ENCODE measurements at regions not wholly inside any gene's neighbourhood (a gene's known extent, or its start where the extent isn't known, plus 50 kb on each side); places are given as distances from the start of the nearest gene placed in this dataset.

- no peaks in the 10 kb centered on the region for H3K27me3 ChIP-seq (ENCODE audit: control insufficient read depth, insufficient read depth, low read length)
- H3K27ac ChIP-seq (ENCODE audit: low read length) = no peak overlapping the region
- no peak overlapping the region for H3K4me3 ChIP-seq (ENCODE audit: low read length)
- 80% methylated on average over 1 of the region's 3 CpGs for WGBS (ENCODE audit: insufficient coverage)
- H3K36me3 ChIP-seq (ENCODE audit: control insufficient read depth, insufficient read depth, low read length) = no peaks in the 10 kb centered on the region
- H3K4me1 ChIP-seq (ENCODE audit: control insufficient read depth, insufficient read depth, low read length) = no peaks in the 10 kb centered on the region
- no peaks in the 10 kb centered on the region for H3K9me3 ChIP-seq (replicated peaks; ENCODE audit: control insufficient read depth, low read depth, low read length)
- no peak for DNase-seq
These were observed 375.3 kb downstream of the DUSP10 start for GRCh38 chr1:221366495-221367110.

GRCh38 chr1:221371705-221372104, 370.2 kb downstream of the DUSP10 start:
- H3K4me3 ChIP-seq (ENCODE audit: low read length) = no peak overlapping the region
- WGBS (ENCODE audit: insufficient coverage) = 44% methylated on average over 2 of the region's 3 CpGs
- no peaks in the 10 kb centered on the region for H3K36me3 ChIP-seq (ENCODE audit: control insufficient read depth, insufficient read depth, low read length)
- H3K4me1 ChIP-seq (ENCODE audit: control insufficient read depth, insufficient read depth, low read length) = no peaks in the 10 kb centered on the region
- no peaks in the 10 kb centered on the region for H3K27me3 ChIP-seq (ENCODE audit: control insufficient read depth, insufficient read depth, low read length)
- DNase-seq = no peak
- no peak overlapping the region for H3K27ac ChIP-seq (ENCODE audit: low read length)
- no peaks in the 10 kb centered on the region for H3K9me3 ChIP-seq (replicated peaks; ENCODE audit: control insufficient read depth, low read depth, low read length)

- Histone ChIP-seq H3K36me3 (ENCODE audit: control insufficient read depth, insufficient read depth, low read length) (no peaks in the 10 kb centered on the region), H3K27ac (ENCODE audit: low read length) (no peak overlapping the region), H3K27me3 (ENCODE audit: control insufficient read depth, insufficient read depth, low read length) (no peaks in the 10 kb centered on the region), H3K9me3 (replicated peaks; ENCODE audit: control insufficient read depth, low read depth, low read length) (no peaks in the 10 kb centered on the region), H3K4me1 (ENCODE audit: control insufficient read depth, insufficient read depth, low read length) (no peaks in the 10 kb centered on the region), H3K4me3 (ENCODE audit: low read length) (no peak overlapping the region)
- DNase-seq = no peak
- no CpG with 5 or more reads among the region's 1 CpG for WGBS (ENCODE audit: insufficient coverage)
These were observed 368.1 kb downstream of the DUSP10 start for GRCh38 chr1:221373795-221374194.

- Histone ChIP-seq H3K4me1 (ENCODE audit: control insufficient read depth, insufficient read depth, low read length) (no peaks in the 10 kb centered on the region), H3K27me3 (ENCODE audit: control insufficient read depth, insufficient read depth, low read length) (no peaks in the 10 kb centered on the region), H3K27ac (ENCODE audit: low read length) (no peak overlapping the region), H3K4me3 (ENCODE audit: low read length) (no peak overlapping the region), H3K36me3 (ENCODE audit: control insufficient read depth, insufficient read depth, low read length) (no peaks in the 10 kb centered on the region), H3K9me3 (replicated peaks; ENCODE audit: control insufficient read depth, low read depth, low read length) (no peaks in the 10 kb centered on the region)
- 62% methylated on average over 4 of the region's 5 CpGs for WGBS (ENCODE audit: insufficient coverage)
- no peak for DNase-seq
These were observed 365.6 kb downstream of the DUSP10 start for GRCh38 chr1:221376286-221376685.

GRCh38 chr1:221381910-221382623, 359.8 kb downstream of the DUSP10 start:
- Histone ChIP-seq H3K27ac (ENCODE audit: low read length) (no peak overlapping the region), H3K27me3 (ENCODE audit: control insufficient read depth, insufficient read depth, low read length) (no peaks in the 10 kb centered on the region), H3K4me3 (ENCODE audit: low read length) (no peak overlapping the region), H3K4me1 (ENCODE audit: control insufficient read depth, insufficient read depth, low read length) (no peaks in the 10 kb centered on the region), H3K36me3 (ENCODE audit: control insufficient read depth, insufficient read depth, low read length) (no peaks in the 10 kb centered on the region), H3K9me3 (replicated peaks; ENCODE audit: control insufficient read depth, low read depth, low read length) (no peaks in the 10 kb centered on the region)
- no CpG with 5 or more reads among the region's 3 CpGs for WGBS (ENCODE audit: insufficient coverage)
- no peak for DNase-seq

GRCh38 chr1:221392453-221392852, 349.4 kb downstream of the DUSP10 start:
- Histone ChIP-seq H3K4me1 (ENCODE audit: control insufficient read depth, insufficient read depth, low read length) (no peaks in the 10 kb centered on the region), H3K4me3 (ENCODE audit: low read length) (no peak overlapping the region), H3K27me3 (ENCODE audit: control insufficient read depth, insufficient read depth, low read length) (no peaks in the 10 kb centered on the region), H3K36me3 (ENCODE audit: control insufficient read depth, insufficient read depth, low read length) (no peaks in the 10 kb centered on the region), H3K9me3 (replicated peaks; ENCODE audit: control insufficient read depth, low read depth, low read length) (peaks cover 4% of the 10 kb centered on the region), H3K27ac (ENCODE audit: low read length) (no peak overlapping the region)
- WGBS (ENCODE audit: insufficient coverage) = no CpG with 5 or more reads among the region's 1 CpG
- DNase-seq = peak; percentile 7

- WGBS (ENCODE audit: insufficient coverage) = 52% methylated on average over 4 of the region's 6 CpGs
- Histone ChIP-seq H3K4me3 (ENCODE audit: low read length) (no peak overlapping the region), H3K27ac (ENCODE audit: low read length) (peak overlapping the region; percentile 31), H3K9me3 (replicated peaks; ENCODE audit: control insufficient read depth, low read depth, low read length) (no peaks in the 10 kb centered on the region), H3K36me3 (ENCODE audit: control insufficient read depth, insufficient read depth, low read length) (no peaks in the 10 kb centered on the region), H3K27me3 (ENCODE audit: control insufficient read depth, insufficient read depth, low read length) (no peaks in the 10 kb centered on the region), H3K4me1 (ENCODE audit: control insufficient read depth, insufficient read depth, low read length) (no peaks in the 10 kb centered on the region)
- DNase-seq = peak; percentile 65
These were observed 347.8 kb downstream of the DUSP10 start for GRCh38 chr1:221394011-221394544.

- H3K27ac ChIP-seq (ENCODE audit: low read length) = no peak overlapping the region
- DNase-seq = no peak
- H3K27me3 ChIP-seq (ENCODE audit: control insufficient read depth, insufficient read depth, low read length) = no peaks in the 10 kb centered on the region
- no peak overlapping the region for H3K4me3 ChIP-seq (ENCODE audit: low read length)
- WGBS (ENCODE audit: insufficient coverage) = 80% methylated on average over 1 of the region's 2 CpGs
- H3K36me3 ChIP-seq (ENCODE audit: control insufficient read depth, insufficient read depth, low read length) = no peaks in the 10 kb centered on the region
- no peaks in the 10 kb centered on the region for H3K4me1 ChIP-seq (ENCODE audit: control insufficient read depth, insufficient read depth, low read length)
- H3K9me3 ChIP-seq (replicated peaks; ENCODE audit: control insufficient read depth, low read depth, low read length) = no peaks in the 10 kb centered on the region
These were observed 345.4 kb downstream of the DUSP10 start for GRCh38 chr1:221396526-221396925.

- WGBS (ENCODE audit: insufficient coverage) = 92% methylated on average over 1 of the region's 2 CpGs
- no peak for DNase-seq
- no peaks in the 10 kb centered on the region for H3K9me3 ChIP-seq (replicated peaks; ENCODE audit: control insufficient read depth, low read depth, low read length)
- no peaks in the 10 kb centered on the region for H3K36me3 ChIP-seq (ENCODE audit: control insufficient read depth, insufficient read depth, low read length)
- H3K27ac ChIP-seq (ENCODE audit: low read length) = no peak overlapping the region
- H3K4me1 ChIP-seq (ENCODE audit: control insufficient read depth, insufficient read depth, low read length) = no peaks in the 10 kb centered on the region
- no peak overlapping the region for H3K4me3 ChIP-seq (ENCODE audit: low read length)
- no peaks in the 10 kb centered on the region for H3K27me3 ChIP-seq (ENCODE audit: control insufficient read depth, insufficient read depth, low read length)
These were observed 344.7 kb downstream of the DUSP10 start for GRCh38 chr1:221397141-221397540.

- 94% methylated on average over 3 of the region's 3 CpGs for WGBS (ENCODE audit: insufficient coverage)
- Histone ChIP-seq H3K9me3 (replicated peaks; ENCODE audit: control insufficient read depth, low read depth, low read length) (no peaks in the 10 kb centered on the region), H3K27ac (ENCODE audit: low read length) (no peak overlapping the region), H3K4me1 (ENCODE audit: control insufficient read depth, insufficient read depth, low read length) (no peaks in the 10 kb centered on the region), H3K4me3 (ENCODE audit: low read length) (no peak overlapping the region), H3K27me3 (ENCODE audit: control insufficient read depth, insufficient read depth, low read length) (no peaks in the 10 kb centered on the region), H3K36me3 (ENCODE audit: control insufficient read depth, insufficient read depth, low read length) (no peaks in the 10 kb centered on the region)
- DNase-seq = no peak
These were observed 344.3 kb downstream of the DUSP10 start for GRCh38 chr1:221397606-221398005.
